PC-9 (cell line): ENCODE measurements at regions not wholly inside any gene's neighbourhood (a gene's known extent, or its start where the extent isn't known, plus 50 kb on each side); places are given as distances from the start of the nearest gene placed in this dataset.

Experiments used
- BruUV-seq: library from RNA; stranded (reverse); fragments of 400-500 nt; replicated peaks from 2 replicates; lab custom pipeline; 2021; lab: Mats Ljungman, UMichigan
- CTCF ChIA-PET: fragments of 300-600 bp; sonication (Branson Sonifier 250); formaldehyde crosslinking; loops from one replicate; lab custom pipeline; 2022; ENCODE audit warnings: antibody characterized with exemption; lab: Charles Lee
- POLR2A ChIA-PET: fragments of 300-600 bp; sonication (Branson Sonifier 250); formaldehyde crosslinking; loops from one replicate; lab custom pipeline; 2022; ENCODE audit warnings: antibody characterized with exemption; ENCODE audit not compliant: unreplicated experiment; lab: Charles Lee
- DNase-seq, 2 experiments: peaks; one replicate each; pipeline versions ENCODE4 v3.0.0 to v3.0.0-alpha.2; 2015 to 2022; ENCODE audit warnings: mixed read lengths in 1 of 2
- H2AFZ ChIP-seq: fragments of 200-600 bp; sonication (generic); 2 replicates; pipeline ENCODE4 v1.8.1; 2017; ENCODE audit warnings: antibody characterized with exemption
- H3F3A ChIP-seq: fragments of 200-600 bp; sonication (generic); 2 replicates; pipeline ENCODE4 v1.8.1; 2017; ENCODE audit warnings: antibody characterized with exemption, mild to moderate bottlenecking, low read depth; ENCODE audit not compliant: insufficient read depth
- H3K27ac ChIP-seq: fragments of 200-600 bp; sonication (generic); 2 replicates; pipeline ENCODE4 v1.6.1; 2016; ENCODE audit warnings: mixed run types
- H3K27me3 ChIP-seq: fragments of 200-600 bp; sonication (generic); 2 replicates; pipeline ENCODE4 v1.6.1; 2016; ENCODE audit warnings: low read depth, mixed run types; ENCODE audit not compliant: insufficient read depth
- H3K36me3 ChIP-seq: fragments of 200-600 bp; sonication (generic); 2 replicates; pipeline ENCODE4 v1.6.1; 2016; ENCODE audit warnings: low read depth, mixed run types
- H3K4me1 ChIP-seq: fragments of 200-600 bp; sonication (generic); replicated peaks from 2 replicates; pipeline ENCODE4 v1.6.1; 2016; ENCODE audit warnings: mixed run types; ENCODE audit not compliant: insufficient read depth
- H3K4me2 ChIP-seq: fragments of 200-600 bp; sonication (generic); 2 replicates; pipeline ENCODE4 v1.6.1; 2017; ENCODE audit warnings: mixed run types
- H3K4me3 ChIP-seq: fragments of 200-600 bp; sonication (generic); 2 replicates; pipeline ENCODE4 v1.6.1; 2016; ENCODE audit warnings: mixed run types
- H3K79me2 ChIP-seq: fragments of 200-600 bp; sonication (generic); 2 replicates; pipeline ENCODE4 v1.6.1; 2017; ENCODE audit warnings: low read depth, mixed run types
- H3K9me2 ChIP-seq: fragments of 200-600 bp; sonication (generic); 2 replicates; pipeline ENCODE4 v1.8.1; 2017; ENCODE audit warnings: mild to moderate bottlenecking; ENCODE audit not compliant: insufficient read depth
- H3K9me3 ChIP-seq: fragments of 200-600 bp; sonication (generic); 2 replicates; pipeline ENCODE4 v1.8.1; 2016; ENCODE audit warnings: low read depth; ENCODE audit not compliant: insufficient read depth
- H4K20me1 ChIP-seq: fragments of 200-600 bp; sonication (generic); 2 replicates; pipeline ENCODE4 v1.8.1; 2017; ENCODE audit not compliant: insufficient read depth
- EZH2 ChIP-seq: fragments of 200-600 bp; sonication (generic); IDR thresholded peaks from 2 replicates; pipeline ENCODE4 v1.8.0; 2017; ENCODE audit warnings: antibody characterized with exemption, low read depth
- intact Hi-C: fragments of 100-400 bp; cut with micrococcal nuclease; formaldehyde crosslinking; loops from one replicate; pipeline ENCODE4 v1.10.0; 2022; ENCODE audit not compliant: unreplicated experiment
- TF ChIP-seq, protein P1 (sequence below): fragments of 200-600 bp; sonication (generic); conservative IDR thresholded peaks from 2 replicates; pipeline ENCODE4 v1.6.1; 2017; ENCODE audit warnings: mixed run types, antibody characterized with exemption, mild to moderate bottlenecking, moderate library complexity

DNA sequence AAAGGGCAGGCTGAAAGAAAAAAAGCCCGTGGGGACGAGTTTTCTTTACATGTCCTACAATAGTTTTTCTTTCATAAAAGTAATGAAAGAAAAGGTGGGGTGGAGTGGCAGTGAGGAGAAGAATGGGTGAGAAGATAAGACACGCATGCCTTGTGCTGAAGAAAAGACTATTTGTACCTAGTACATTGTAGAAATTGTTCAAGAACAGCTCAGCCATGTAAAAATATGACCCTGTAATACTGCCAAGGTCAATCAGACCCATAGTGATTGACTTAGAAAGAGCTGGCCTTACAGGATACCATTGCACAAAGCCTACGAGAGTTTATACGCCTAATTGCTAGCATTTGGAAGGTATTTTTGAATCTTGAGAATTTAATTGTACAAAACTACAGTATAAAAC is 126.0 kb upstream of the NRIP1 start:
- no peak overlapping the region for H2AFZ ChIP-seq
- H3K4me3 ChIP-seq, result no peak overlapping the region
- no TSS peak for BruUV-seq
- no peaks in the 10 kb centered on the region for H4K20me1 ChIP-seq
- ChIA-PET POLR2A (interaction anchor here (0.7 kb wide), 1 partner anchor 155 kb away, joined by 6 read pairs; no protein-coding TSS in a partner anchor), CTCF (no interaction called here)
- no peaks in the 10 kb centered on the region for H3K79me2 ChIP-seq
- TF ChIP-seq, protein P1, sequence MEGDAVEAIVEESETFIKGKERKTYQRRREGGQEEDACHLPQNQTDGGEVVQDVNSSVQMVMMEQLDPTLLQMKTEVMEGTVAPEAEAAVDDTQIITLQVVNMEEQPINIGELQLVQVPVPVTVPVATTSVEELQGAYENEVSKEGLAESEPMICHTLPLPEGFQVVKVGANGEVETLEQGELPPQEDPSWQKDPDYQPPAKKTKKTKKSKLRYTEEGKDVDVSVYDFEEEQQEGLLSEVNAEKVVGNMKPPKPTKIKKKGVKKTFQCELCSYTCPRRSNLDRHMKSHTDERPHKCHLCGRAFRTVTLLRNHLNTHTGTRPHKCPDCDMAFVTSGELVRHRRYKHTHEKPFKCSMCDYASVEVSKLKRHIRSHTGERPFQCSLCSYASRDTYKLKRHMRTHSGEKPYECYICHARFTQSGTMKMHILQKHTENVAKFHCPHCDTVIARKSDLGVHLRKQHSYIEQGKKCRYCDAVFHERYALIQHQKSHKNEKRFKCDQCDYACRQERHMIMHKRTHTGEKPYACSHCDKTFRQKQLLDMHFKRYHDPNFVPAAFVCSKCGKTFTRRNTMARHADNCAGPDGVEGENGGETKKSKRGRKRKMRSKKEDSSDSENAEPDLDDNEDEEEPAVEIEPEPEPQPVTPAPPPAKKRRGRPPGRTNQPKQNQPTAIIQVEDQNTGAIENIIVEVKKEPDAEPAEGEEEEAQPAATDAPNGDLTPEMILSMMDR, result no peak
- no peak for TF ChIP-seq EZH2
- peaks cover 23% of the 10 kb centered on the region for H3K4me1 ChIP-seq
- no peak for DNase-seq
- no peak overlapping the region for H3K27ac ChIP-seq
- no peak overlapping the region for H3K4me2 ChIP-seq
- H3K36me3 ChIP-seq, result no peaks in the 10 kb centered on the region
- H3F3A ChIP-seq, result peaks cover 19% of the 10 kb centered on the region
- H3K27me3 ChIP-seq, result no peaks in the 10 kb centered on the region
- H3K9me3 ChIP-seq, result no peaks in the 10 kb centered on the region
- intact Hi-C loops, result no loop called here
- no peaks in the 10 kb centered on the region for H3K9me2 ChIP-seq

DNA sequence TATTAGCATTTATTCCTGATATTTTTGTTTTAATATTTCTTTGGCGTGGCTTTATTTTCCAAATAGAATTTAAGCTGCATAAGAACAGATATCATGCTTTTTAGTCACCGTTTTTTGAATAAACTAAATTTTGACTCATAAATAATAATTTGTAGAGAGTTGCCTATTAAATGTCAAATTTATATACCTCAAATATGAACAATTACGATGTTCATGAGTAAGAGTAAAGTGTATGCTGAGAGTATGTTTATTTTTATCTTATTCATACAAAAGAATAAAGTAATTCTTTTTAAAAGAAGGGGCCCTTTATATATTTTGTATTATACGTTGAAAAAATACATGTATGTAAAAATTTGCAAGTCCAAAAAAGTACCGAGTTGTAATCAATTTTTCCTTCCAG is 126.5 kb upstream of the NRIP1 start:
- intact Hi-C loops, result no loop called here
- H3K36me3 ChIP-seq, result no peaks in the 10 kb centered on the region
- no peak for TF ChIP-seq EZH2
- TF ChIP-seq, protein P1, result no peak
- H2AFZ ChIP-seq, result no peak overlapping the region
- no peaks in the 10 kb centered on the region for H3K9me2 ChIP-seq
- H3K27ac ChIP-seq, result 0 out of 2 replicates have a peak overlapping the region, but pooled peaks have one; percentile 35
- no peaks in the 10 kb centered on the region for H3K9me3 ChIP-seq
- POLR2A ChIA-PET, result no interaction called here
- no peak overlapping the region for H3K4me2 ChIP-seq
- peaks cover 19% of the 10 kb centered on the region for H3F3A ChIP-seq
- no peak for DNase-seq
- BruUV-seq, result no TSS peak
- H3K27me3 ChIP-seq, result no peaks in the 10 kb centered on the region
- no peaks in the 10 kb centered on the region for H4K20me1 ChIP-seq
- CTCF ChIA-PET, result no interaction called here
- H3K4me1 ChIP-seq, result peaks cover 23% of the 10 kb centered on the region
- H3K79me2 ChIP-seq, result no peaks in the 10 kb centered on the region
- H3K4me3 ChIP-seq, result no peak overlapping the region

DNA sequence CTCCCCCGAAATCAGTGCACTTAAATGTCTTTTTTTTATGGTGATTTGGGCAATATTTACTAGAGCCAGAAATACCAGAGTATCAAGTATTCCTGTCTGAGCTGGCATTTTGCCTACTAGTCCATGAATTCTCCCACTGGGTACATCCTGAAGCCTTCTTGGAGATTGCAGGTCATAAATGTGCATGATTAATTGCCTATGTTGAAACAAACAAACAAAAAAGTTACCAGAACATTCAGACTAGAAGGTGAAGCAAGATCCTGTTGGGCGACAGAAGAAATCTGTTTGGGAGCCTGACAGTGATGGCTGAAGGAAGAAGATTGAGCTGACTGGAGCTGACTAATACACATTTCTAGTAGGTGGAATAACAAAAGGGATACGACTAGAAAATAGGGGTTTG is 127.4 kb upstream of the NRIP1 start:
- Histone ChIP-seq H3K36me3 (no peaks in the 10 kb centered on the region), H3K4me1 (peaks cover 23% of the 10 kb centered on the region), H4K20me1 (no peaks in the 10 kb centered on the region), H3K9me2 (no peaks in the 10 kb centered on the region), H3K79me2 (no peaks in the 10 kb centered on the region), H3K27me3 (no peaks in the 10 kb centered on the region), H3K4me2 (peak overlapping the region; percentile 57; the same call in 1 of the 2 replicates), H3K4me3 (no peak overlapping the region), H3K27ac (0 out of 2 replicates have a peak overlapping the region, but pooled peaks have one; percentile 35), H3F3A (peaks cover 19% of the 10 kb centered on the region), H3K9me3 (no peaks in the 10 kb centered on the region), H2AFZ (no peak overlapping the region)
- DNase-seq, result peak; percentile 15 to 93
- no TSS peak for BruUV-seq
- ChIA-PET CTCF (no interaction called here), POLR2A (no interaction called here)
- intact Hi-C loops, result no loop called here
- TF ChIP-seq, protein P1, result no peak
- no peak for TF ChIP-seq EZH2
